GM23338 (cell line): ENCODE measurements at regions not wholly inside any gene's neighbourhood (a gene's known extent, or its start where the extent isn't known, plus 50 kb on each side); places are given as distances from the start of the nearest gene placed in this dataset.

Experiments
- ATAC-seq: fragments of 200-7000 bp; cut with Tn5 transposase; 3 replicates; pipeline ENCODE4 v1.9.1; 2020
- DNase-seq: peaks from one replicate; pipeline ENCODE4 v3.0.0-alpha.2; 2015; ENCODE audit warnings: low spot score
- H2AFZ ChIP-seq: fragments of 200-600 bp; sonication (generic); 2 replicates; pipeline ENCODE4 v1.8.0; 2016; ENCODE audit warnings: antibody characterized with exemption, mild to moderate bottlenecking, moderate library complexity
- H3F3A ChIP-seq: fragments of 200-600 bp; sonication (generic); replicated peaks from 2 replicates; pipeline ENCODE4 v1.8.0; 2017; ENCODE audit warnings: antibody characterized with exemption, mixed run types, low read depth
- H3K27ac ChIP-seq: fragments of 200-600 bp; sonication (generic); 2 replicates; pipeline ENCODE4 v1.6.1; 2016; ENCODE audit warnings: low read depth
- H3K27me3 ChIP-seq: fragments of 200-600 bp; sonication (generic); 2 replicates; pipeline ENCODE4 v1.8.0; 2016; ENCODE audit warnings: mild to moderate bottlenecking, mixed run types, moderate library complexity; ENCODE audit not compliant: insufficient read depth
- H3K36me3 ChIP-seq: fragments of 200-600 bp; sonication (generic); 2 replicates; pipeline ENCODE4 v1.8.0; 2016; ENCODE audit warnings: mild to moderate bottlenecking; ENCODE audit not compliant: insufficient read depth
- H3K4me1 ChIP-seq: fragments of 200-600 bp; sonication (generic); 2 replicates; pipeline ENCODE4 v1.8.0; 2016; ENCODE audit warnings: mild to moderate bottlenecking, moderate library complexity; ENCODE audit not compliant: insufficient read depth
- H3K4me2 ChIP-seq: fragments of 200-600 bp; sonication (generic); 2 replicates; pipeline ENCODE4 v1.7.1; 2017; ENCODE audit warnings: mixed run types
- H3K4me3 ChIP-seq: fragments of 200-600 bp; sonication (generic); 2 replicates; pipeline ENCODE4 v1.6.1; 2016; ENCODE audit warnings: mixed run types
- H3K79me2 ChIP-seq: fragments of 200-600 bp; sonication (generic); replicated peaks from 2 replicates; pipeline ENCODE4 v1.8.0; 2017; ENCODE audit warnings: mild to moderate bottlenecking; ENCODE audit not compliant: insufficient read depth
- H3K9me2 ChIP-seq: fragments of 200-600 bp; sonication (generic); 2 replicates; pipeline ENCODE4 v1.8.0; 2017; ENCODE audit not compliant: insufficient read depth
- H4K20me1 ChIP-seq: fragments of 200-600 bp; sonication (generic); replicated peaks from 2 replicates; pipeline ENCODE4 v1.8.0; 2017; ENCODE audit warnings: mild to moderate bottlenecking; ENCODE audit not compliant: insufficient read depth
- H3K27ac Mint-ChIP-seq: 2 replicates; pipeline ENCODE4 v1.8.0; 2020; ENCODE audit warnings: inconsistent platforms, mild to moderate bottlenecking, moderate library complexity, mixed read lengths
- H3K27me3 Mint-ChIP-seq: 3 replicates; pipeline ENCODE4 v1.8.0; 2022; ENCODE audit warnings: low read depth, mild to moderate bottlenecking, moderate library complexity, mixed read lengths, inconsistent platforms; ENCODE audit not compliant: insufficient read depth, poor library complexity
- H3K36me3 Mint-ChIP-seq: 3 replicates; pipeline ENCODE4 v1.8.0; 2021; ENCODE audit warnings: low read depth, mild to moderate bottlenecking, inconsistent platforms, moderate library complexity, mixed read lengths
- H3K4me1 Mint-ChIP-seq: 3 replicates; pipeline ENCODE4 v1.8.0; 2020; ENCODE audit warnings: mild to moderate bottlenecking, inconsistent platforms, mixed read lengths
- H3K4me3 Mint-ChIP-seq: 3 replicates; pipeline ENCODE4 v1.8.0; 2021; ENCODE audit warnings: moderate library complexity, mild to moderate bottlenecking, inconsistent platforms, mixed read lengths
- H3K9me3 Mint-ChIP-seq: 3 replicates; pipeline ENCODE4 v1.8.0; 2020; ENCODE audit warnings: moderate library complexity, mild to moderate bottlenecking, inconsistent platforms, mixed read lengths
- CREB1 ChIP-seq: fragments of 250-450 bp; sonication (Bioruptor Pico); IDR thresholded peaks from 2 replicates; pipeline ENCODE4 v1.5.0; 2020; ENCODE audit warnings: low read depth, mild to moderate bottlenecking, moderate library complexity
- CTCF ChIP-seq, 2 experiments: fragments of 200-600 bp in 1 of 2; sonication (generic) in 1 of 2; conservative IDR thresholded peaks; 2 replicates each; pipeline versions ENCODE4 v1.5.1 to v1.6.1; 2016 to 2017; ENCODE audit warnings: antibody characterized with exemption in 2 of 2, low read depth in 2 of 2, mild to moderate bottlenecking in 2 of 2, moderate library complexity in 1 of 2
- ETS1 ChIP-seq: IDR thresholded peaks from 2 replicates; pipeline ENCODE4 v1.6.1; 2016; ENCODE audit warnings: antibody characterized with exemption
- EZH2 ChIP-seq: fragments of 200-600 bp; sonication (generic); IDR thresholded peaks from one replicate; pipeline ENCODE4 v1.8.0; 2017; ENCODE audit warnings: antibody characterized with exemption, mild to moderate bottlenecking, low read depth; ENCODE audit not compliant: unreplicated experiment
- EZH2phosphoT487 ChIP-seq: fragments of 200-600 bp; sonication (generic); IDR thresholded peaks from one replicate; pipeline ENCODE4 v1.8.1; 2018; ENCODE audit warnings: antibody characterized with exemption; ENCODE audit not compliant: unreplicated experiment
- JUNB ChIP-seq: IDR thresholded peaks from one replicate; pipeline ENCODE4 v1.6.1; 2016; ENCODE audit warnings: antibody characterized with exemption; ENCODE audit not compliant: unreplicated experiment
- NANOG ChIP-seq: IDR thresholded peaks from 2 replicates; pipeline ENCODE4 v1.6.1; 2016; ENCODE audit warnings: antibody characterized with exemption, borderline replicate concordance
- POLR2AphosphoS5 ChIP-seq: IDR thresholded peaks from 2 replicates; pipeline ENCODE4 v1.6.1; 2016; ENCODE audit warnings: antibody characterized with exemption, low read depth
- REST ChIP-seq: IDR thresholded peaks from one replicate; pipeline ENCODE4 v1.6.1; 2018; ENCODE audit warnings: antibody characterized with exemption; ENCODE audit not compliant: unreplicated experiment
- STAT1 ChIP-seq: IDR thresholded peaks from one replicate; pipeline ENCODE4 v1.6.1; 2016; ENCODE audit warnings: antibody characterized with exemption; ENCODE audit not compliant: unreplicated experiment
- ZNF114 ChIP-seq: fragments of 250-450 bp; sonication (Bioruptor Pico); IDR thresholded peaks from 2 replicates; pipeline ENCODE4 v1.5.0; 2020; ENCODE audit warnings: mild to moderate bottlenecking, moderate library complexity
- ZNF331 ChIP-seq: fragments of 250-450 bp; sonication (Bioruptor Pico); IDR thresholded peaks from 2 replicates; pipeline ENCODE4 v1.5.0; 2020; ENCODE audit warnings: low read depth, mild to moderate bottlenecking, moderate library complexity
- ZNF462 ChIP-seq: fragments of 250-450 bp; sonication (Bioruptor Pico); IDR thresholded peaks from 2 replicates; pipeline ENCODE4 v1.5.0; 2020; ENCODE audit warnings: mild to moderate bottlenecking, moderate library complexity

- H3K27ac Mint-ChIP-seq: no peak overlapping the region
- no peak for ATAC-seq
- H3K27me3 ChIP-seq: no peaks in the 10 kb centered on the region
- H3K9me2 ChIP-seq: peaks cover 9% of the 10 kb centered on the region
- no peaks in the 10 kb centered on the region for H3F3A ChIP-seq
- no peak for DNase-seq
- peaks cover 21% of the 10 kb centered on the region for H3K4me1 Mint-ChIP-seq
- peaks cover 5% of the 10 kb centered on the region for H3K27me3 Mint-ChIP-seq
- no peaks in the 10 kb centered on the region for H3K79me2 ChIP-seq
- H3K4me1 ChIP-seq: peaks cover 3% of the 10 kb centered on the region; the same call in 1 of the 2 replicates
- H2AFZ ChIP-seq: no peak overlapping the region
- no peak overlapping the region for H3K4me3 ChIP-seq
- TF ChIP-seq EZH2 (no peak), CREB1 (CRISPR knock-in tag) (no peak), ZNF114 (CRISPR knock-in tag) (no peak), ZNF462 (CRISPR knock-in tag) (no peak), POLR2AphosphoS5 (no peak), JUNB (no peak), NANOG (no peak), ZNF331 (CRISPR knock-in tag) (no peak), ETS1 (no peak), STAT1 (no peak), CTCF (conservative IDR thresholded peaks at IDR 0.05; ENCODE audit: low read depth in 2 of 2) (no peak), EZH2phosphoT487 (no peak), REST (no peak)
- no peaks in the 10 kb centered on the region for H4K20me1 ChIP-seq
- no peak overlapping the region for H3K27ac ChIP-seq
- no peak overlapping the region for H3K4me2 ChIP-seq
- H3K9me3 Mint-ChIP-seq: no peaks in the 10 kb centered on the region
- no peak overlapping the region for H3K4me3 Mint-ChIP-seq
- H3K36me3 ChIP-seq: no peaks in the 10 kb centered on the region
- H3K36me3 Mint-ChIP-seq: no peaks in the 10 kb centered on the region
These were observed 252.2 kb downstream of the ELAVL2 start for GRCh38 chr9:23573800-23574199.
